ENCODE measurements at regions not wholly inside any gene's neighbourhood (a gene's known extent, or its start where the extent isn't known, plus 50 kb on each side); places are given as distances from the start of the nearest gene placed in this dataset.

- TF ChIP-seq EZH2phosphoT487 (IDR thresholded peaks at IDR 0.05; ENCODE audit: borderline replicate concordance, low read length) (no peak), CTCF (IDR thresholded peaks at IDR 0.05; ENCODE audit: low read depth, low read length, poor library complexity, severe bottlenecking) (no peak)
- no peaks in the 10 kb centered on the region for H3K36me3 ChIP-seq (ENCODE audit: control insufficient read depth, low read length)
- no peak overlapping the region for H3K4me3 ChIP-seq (ENCODE audit: low read length)
- no peaks in the 10 kb centered on the region for H3K79me2 ChIP-seq (ENCODE audit: control insufficient read depth, low read length)
- no peaks in the 10 kb centered on the region for H3K9me3 ChIP-seq (ENCODE audit: control insufficient read depth, insufficient read depth, low read length)
- H3F3A ChIP-seq (ENCODE audit: control insufficient read depth, insufficient read depth): no peaks in the 10 kb centered on the region
- no peak overlapping the region for H3K27ac ChIP-seq (ENCODE audit: low read depth, low read length)
- H3K4me2 ChIP-seq (ENCODE audit: low read length): no peak overlapping the region
- H3K9me2 ChIP-seq (replicated peaks; ENCODE audit: control insufficient read depth, low read length): no peaks in the 10 kb centered on the region
- H3K4me1 ChIP-seq (ENCODE audit: control insufficient read depth, low read length): no peaks in the 10 kb centered on the region
- H3K27me3 ChIP-seq (ENCODE audit: control insufficient read depth, low read length): no peaks in the 10 kb centered on the region
- H4K20me1 ChIP-seq (ENCODE audit: control insufficient read depth, insufficient read depth, low read depth, low read length): no peaks in the 10 kb centered on the region
Observed at GRCh38 chr16:59913666-59914065, 1179.5 kb upstream of the GOT2 start.

- H3K79me2 ChIP-seq (ENCODE audit: control insufficient read depth, low read length): no peaks in the 10 kb centered on the region
- no peak overlapping the region for H3K4me3 ChIP-seq (ENCODE audit: low read length)
- H4K20me1 ChIP-seq (ENCODE audit: control insufficient read depth, insufficient read depth, low read depth, low read length): no peaks in the 10 kb centered on the region
- H3K36me3 ChIP-seq (ENCODE audit: control insufficient read depth, low read length): no peaks in the 10 kb centered on the region
- H3K4me2 ChIP-seq (ENCODE audit: low read length): no peak overlapping the region
- no peaks in the 10 kb centered on the region for H3K27me3 ChIP-seq (ENCODE audit: control insufficient read depth, low read length)
- TF ChIP-seq EZH2phosphoT487 (IDR thresholded peaks at IDR 0.05; ENCODE audit: borderline replicate concordance, low read length) (no peak), CTCF (IDR thresholded peaks at IDR 0.05; ENCODE audit: low read depth, low read length, poor library complexity, severe bottlenecking) (no peak)
- no peaks in the 10 kb centered on the region for H3K4me1 ChIP-seq (ENCODE audit: control insufficient read depth, low read length)
- H3K9me3 ChIP-seq (ENCODE audit: control insufficient read depth, insufficient read depth, low read length): no peaks in the 10 kb centered on the region; the same call in 1 of the 2 replicates
- no peaks in the 10 kb centered on the region for H3K9me2 ChIP-seq (replicated peaks; ENCODE audit: control insufficient read depth, low read length)
- no peaks in the 10 kb centered on the region for H3F3A ChIP-seq (ENCODE audit: control insufficient read depth, insufficient read depth)
- H3K27ac ChIP-seq (ENCODE audit: low read depth, low read length): no peak overlapping the region
Observed at GRCh38 chr16:59909262-59909661, 1175.1 kb upstream of the GOT2 start.

- no peak overlapping the region for H3K27ac ChIP-seq (ENCODE audit: low read depth, low read length)
- H3K4me1 ChIP-seq (ENCODE audit: control insufficient read depth, low read length): no peaks in the 10 kb centered on the region
- H3K9me2 ChIP-seq (replicated peaks; ENCODE audit: control insufficient read depth, low read length): no peaks in the 10 kb centered on the region
- no peaks in the 10 kb centered on the region for H4K20me1 ChIP-seq (ENCODE audit: control insufficient read depth, insufficient read depth, low read depth, low read length)
- no peaks in the 10 kb centered on the region for H3K27me3 ChIP-seq (ENCODE audit: control insufficient read depth, low read length)
- H3K79me2 ChIP-seq (ENCODE audit: control insufficient read depth, low read length): no peaks in the 10 kb centered on the region
- H3K4me3 ChIP-seq (ENCODE audit: low read length): no peak overlapping the region
- no peaks in the 10 kb centered on the region for H3K36me3 ChIP-seq (ENCODE audit: control insufficient read depth, low read length)
- TF ChIP-seq CTCF (IDR thresholded peaks at IDR 0.05; ENCODE audit: low read depth, low read length, poor library complexity, severe bottlenecking) (no peak), EZH2phosphoT487 (IDR thresholded peaks at IDR 0.05; ENCODE audit: borderline replicate concordance, low read length) (no peak)
- H3K4me2 ChIP-seq (ENCODE audit: low read length): no peak overlapping the region
- H3K9me3 ChIP-seq (ENCODE audit: control insufficient read depth, insufficient read depth, low read length): no peaks in the 10 kb centered on the region; the same call in 1 of the 2 replicates
- H3F3A ChIP-seq (ENCODE audit: control insufficient read depth, insufficient read depth): no peaks in the 10 kb centered on the region
Observed at GRCh38 chr16:59907611-59908010, 1173.5 kb upstream of the GOT2 start.

- H3K4me2 ChIP-seq (ENCODE audit: low read length): no peak overlapping the region
- H3K27me3 ChIP-seq (ENCODE audit: control insufficient read depth, low read length): no peaks in the 10 kb centered on the region
- no peaks in the 10 kb centered on the region for H3K79me2 ChIP-seq (ENCODE audit: control insufficient read depth, low read length)
- no peak overlapping the region for H3K27ac ChIP-seq (ENCODE audit: low read depth, low read length)
- H3K36me3 ChIP-seq (ENCODE audit: control insufficient read depth, low read length): no peaks in the 10 kb centered on the region
- H3K4me1 ChIP-seq (ENCODE audit: control insufficient read depth, low read length): no peaks in the 10 kb centered on the region
- no peak overlapping the region for H3K4me3 ChIP-seq (ENCODE audit: low read length)
- H3F3A ChIP-seq (ENCODE audit: control insufficient read depth, insufficient read depth): no peaks in the 10 kb centered on the region
- no peaks in the 10 kb centered on the region for H3K9me2 ChIP-seq (replicated peaks; ENCODE audit: control insufficient read depth, low read length)
- no peaks in the 10 kb centered on the region; the same call in 1 of the 2 replicates for H3K9me3 ChIP-seq (ENCODE audit: control insufficient read depth, insufficient read depth, low read length)
- no peaks in the 10 kb centered on the region for H4K20me1 ChIP-seq (ENCODE audit: control insufficient read depth, insufficient read depth, low read depth, low read length)
- TF ChIP-seq CTCF (IDR thresholded peaks at IDR 0.05; ENCODE audit: low read depth, low read length, poor library complexity, severe bottlenecking): no peak
- no peak for TF ChIP-seq EZH2phosphoT487 (IDR thresholded peaks at IDR 0.05; ENCODE audit: borderline replicate concordance, low read length)
Observed at GRCh38 chr16:59905606-59906005, 1171.5 kb upstream of the GOT2 start.

All from DOHH2 (cell line).